ENCODE measurements at regions not wholly inside any gene's neighbourhood (a gene's known extent, or its start where the extent isn't known, plus 50 kb on each side); places are given as distances from the start of the nearest gene placed in this dataset.

- H3K56ac ChIP-seq (ENCODE audit: insufficient read length, low read depth, low read length): no peak overlapping the region
- H2BK12ac ChIP-seq (ENCODE audit: insufficient read length, low read depth, low read length): no peak overlapping the region
- H3K4ac ChIP-seq (ENCODE audit: low read depth, low read length): no peak overlapping the region
- H3K9me3 Mint-ChIP-seq: peaks cover 10 to 12% of the 10 kb centered on the region in 2 experiments
- no peak overlapping the region for H3K18ac ChIP-seq (ENCODE audit: insufficient read length, low read depth, low read length)
- H2BK15ac ChIP-seq (ENCODE audit: low read depth, low read length): no peak overlapping the region
- H3K79me2 ChIP-seq (ENCODE audit: insufficient read depth, low read length): no peaks in the 10 kb centered on the region
- no CpG with 5 or more reads among the region's 3 CpGs for WGBS (ENCODE audit: extremely low coverage, insufficient read length, low lambda C conversion rate)
- H3K4me1 ChIP-seq (ENCODE audit: insufficient read depth, low read length): peaks cover 3% of the 10 kb centered on the region; the same call in 1 of the 2 replicates
- H4K20me1 ChIP-seq (ENCODE audit: control insufficient read depth, insufficient read depth, insufficient read length): no peaks in the 10 kb centered on the region
- H3K4me3 Mint-ChIP-seq: no peak overlapping the region; a peak in 1 of 5 replicates
- H3K14ac ChIP-seq (ENCODE audit: insufficient read depth, low read length): no peak overlapping the region
- no peak overlapping the region for H3K27ac Mint-ChIP-seq
- H3K4me2 ChIP-seq (ENCODE audit: insufficient read depth, insufficient read length, low read length): no peak overlapping the region
- H2BK5ac ChIP-seq (ENCODE audit: insufficient read length, low read length): no peak overlapping the region
- H3K23ac ChIP-seq (ENCODE audit: insufficient read length, low read depth, low read length): no peak overlapping the region
- no peaks in the 10 kb centered on the region for H3K27me3 ChIP-seq (ENCODE audit: insufficient read depth, low read length)
- H3K23me2 ChIP-seq (ENCODE audit: insufficient read length, low read depth, low read length, poor library complexity, severe bottlenecking): no peaks in the 10 kb centered on the region
- peaks cover 0 to 7% (median 0%) of the 10 kb centered on the region in 3 experiments; a peak in 4 of 7 replicates for H3K36me3 Mint-ChIP-seq (ENCODE audit: insufficient read depth in 1 of 3, low read depth in 3 of 3)
- H4K91ac ChIP-seq (ENCODE audit: insufficient read length, low read depth, low read length): no peak overlapping the region
- H3K9ac ChIP-seq (ENCODE audit: extremely low read depth, insufficient read length, low read length): no peak overlapping the region
- peaks cover 34 to 38% of the 10 kb centered on the region in 2 experiments for H3K4me1 Mint-ChIP-seq
- no peak for TF ChIP-seq CTCF (conservative IDR thresholded peaks at IDR 0.05)
- no peak overlapping the region for H2AK5ac ChIP-seq (ENCODE audit: insufficient read length, low read length)
- no peak overlapping the region for H4K8ac ChIP-seq (replicated peaks; ENCODE audit: insufficient read length, low read depth, low read length)
- DNase-seq: no peak
- H2BK120ac ChIP-seq (ENCODE audit: low read depth, low read length, poor library complexity, severe bottlenecking): no peak overlapping the region
- H3K27ac ChIP-seq (ENCODE audit: insufficient read length, low read depth, low read length): no peak overlapping the region
- no peaks in the 10 kb centered on the region for H3K79me1 ChIP-seq (ENCODE audit: insufficient read depth, low read depth, low read length, poor library complexity, severe bottlenecking)
- no peak overlapping the region for H2BK20ac ChIP-seq (ENCODE audit: low read depth, low read length, poor library complexity, severe bottlenecking)
- H4K5ac ChIP-seq (ENCODE audit: insufficient read length, low read depth, low read length): no peak overlapping the region
- H2AFZ ChIP-seq (ENCODE audit: low read length): no peak overlapping the region
- H3K9me3 ChIP-seq (ENCODE audit: control insufficient read depth, low read depth, low read length): peaks cover 7% of the 10 kb centered on the region
- H3T11ph ChIP-seq (ENCODE audit: low read length): no peak overlapping the region
- H3K27me3 Mint-ChIP-seq (ENCODE audit: low read depth): no peaks in the 10 kb centered on the region; the same call in none of the 2 replicates
Observed at GRCh38 chr15:70327328-70327855, 229.7 kb upstream of the TLE3 start.
